Endothelial cell (in vitro differentiated cells): ENCODE measurements at regions not wholly inside any gene's neighbourhood (a gene's known extent, or its start where the extent isn't known, plus 50 kb on each side); places are given as distances from the start of the nearest gene placed in this dataset.

Source experiments
- DNase-seq: peaks from one replicate; pipeline ENCODE4 v3.0.0; 2021; ENCODE audit warnings: low spot score
- H3K27ac Mint-ChIP-seq: one replicate; pipeline ENCODE4 v1.8.0; 2021; ENCODE audit warnings: mixed read lengths, inconsistent platforms; ENCODE audit not compliant: unreplicated experiment
- H3K27me3 Mint-ChIP-seq: one replicate; pipeline ENCODE4 v1.8.0; 2021; ENCODE audit warnings: mild to moderate bottlenecking, moderate library complexity, mixed read lengths, inconsistent platforms; ENCODE audit not compliant: unreplicated experiment
- H3K36me3 Mint-ChIP-seq: one replicate; pipeline ENCODE4 v1.8.0; 2021; ENCODE audit warnings: mild to moderate bottlenecking, low read depth, mixed read lengths, inconsistent platforms; ENCODE audit not compliant: unreplicated experiment
- H3K4me1 Mint-ChIP-seq: one replicate; pipeline ENCODE4 v1.8.0; 2021; ENCODE audit warnings: mild to moderate bottlenecking, mixed read lengths, inconsistent platforms; ENCODE audit not compliant: unreplicated experiment
- H3K4me3 Mint-ChIP-seq: one replicate; pipeline ENCODE4 v1.8.0; 2021; ENCODE audit warnings: mild to moderate bottlenecking, mixed read lengths, inconsistent platforms; ENCODE audit not compliant: unreplicated experiment
- H3K9me3 Mint-ChIP-seq: one replicate; pipeline ENCODE4 v1.8.0; 2021; ENCODE audit warnings: mixed read lengths, inconsistent platforms; ENCODE audit not compliant: unreplicated experiment
- TF ChIP-seq, protein P1 (sequence below): fragments of 200-600 bp; sonication (generic); IDR thresholded peaks from one replicate; pipeline ENCODE4 v1.5.0; 2021; ENCODE audit warnings: antibody characterized with exemption; ENCODE audit not compliant: unreplicated experiment

DNA sequence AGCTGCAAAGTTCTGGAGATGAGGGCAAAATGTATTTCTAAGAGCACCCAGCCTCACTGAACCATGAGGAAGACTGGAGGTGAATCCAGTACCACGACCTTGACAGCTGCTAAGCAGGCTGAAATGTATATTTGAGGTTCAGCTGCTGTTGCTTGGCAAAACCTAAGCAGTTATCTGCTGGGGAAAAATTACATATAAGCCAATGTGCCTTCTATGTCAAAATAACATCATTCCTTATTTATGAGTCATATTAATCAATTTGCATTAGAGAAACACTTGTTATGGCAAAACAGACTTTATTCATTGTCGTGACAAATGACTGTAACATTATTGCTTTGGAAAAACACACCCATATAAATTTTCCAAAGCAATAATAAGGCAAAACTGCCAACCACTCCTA is 560.5 kb upstream of the NR5A2 start:
- H3K4me3 Mint-ChIP-seq: no peak overlapping the region
- H3K27me3 Mint-ChIP-seq: no peaks in the 10 kb centered on the region
- TF ChIP-seq, protein P1, sequence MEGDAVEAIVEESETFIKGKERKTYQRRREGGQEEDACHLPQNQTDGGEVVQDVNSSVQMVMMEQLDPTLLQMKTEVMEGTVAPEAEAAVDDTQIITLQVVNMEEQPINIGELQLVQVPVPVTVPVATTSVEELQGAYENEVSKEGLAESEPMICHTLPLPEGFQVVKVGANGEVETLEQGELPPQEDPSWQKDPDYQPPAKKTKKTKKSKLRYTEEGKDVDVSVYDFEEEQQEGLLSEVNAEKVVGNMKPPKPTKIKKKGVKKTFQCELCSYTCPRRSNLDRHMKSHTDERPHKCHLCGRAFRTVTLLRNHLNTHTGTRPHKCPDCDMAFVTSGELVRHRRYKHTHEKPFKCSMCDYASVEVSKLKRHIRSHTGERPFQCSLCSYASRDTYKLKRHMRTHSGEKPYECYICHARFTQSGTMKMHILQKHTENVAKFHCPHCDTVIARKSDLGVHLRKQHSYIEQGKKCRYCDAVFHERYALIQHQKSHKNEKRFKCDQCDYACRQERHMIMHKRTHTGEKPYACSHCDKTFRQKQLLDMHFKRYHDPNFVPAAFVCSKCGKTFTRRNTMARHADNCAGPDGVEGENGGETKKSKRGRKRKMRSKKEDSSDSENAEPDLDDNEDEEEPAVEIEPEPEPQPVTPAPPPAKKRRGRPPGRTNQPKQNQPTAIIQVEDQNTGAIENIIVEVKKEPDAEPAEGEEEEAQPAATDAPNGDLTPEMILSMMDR: no peak
- H3K4me1 Mint-ChIP-seq: no peaks in the 10 kb centered on the region
- no peaks in the 10 kb centered on the region for H3K9me3 Mint-ChIP-seq
- H3K27ac Mint-ChIP-seq: no peak overlapping the region
- DNase-seq: no peak
- H3K36me3 Mint-ChIP-seq: no peaks in the 10 kb centered on the region

DNA sequence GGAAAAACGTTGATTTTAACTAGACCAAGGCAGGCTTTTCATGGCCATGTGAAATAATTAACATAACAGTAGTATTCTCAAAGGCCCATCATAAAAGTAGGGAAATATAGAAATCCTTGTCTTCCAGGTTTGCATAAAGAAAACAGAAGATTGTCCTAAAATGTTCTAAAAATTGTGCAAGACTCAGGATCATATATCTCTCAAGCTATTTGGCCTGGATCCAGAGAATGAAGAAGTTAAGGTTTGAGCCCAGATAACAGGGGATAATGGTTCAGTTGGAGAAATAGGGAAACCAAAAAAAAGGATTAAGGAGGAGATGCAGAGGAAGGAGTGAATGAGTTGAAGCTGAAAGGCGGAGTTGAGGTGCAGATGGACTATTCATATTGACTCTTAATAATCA is 555.5 kb upstream of the NR5A2 start:
- no peak for DNase-seq
- H3K27me3 Mint-ChIP-seq: no peaks in the 10 kb centered on the region
- no peaks in the 10 kb centered on the region for H3K9me3 Mint-ChIP-seq
- TF ChIP-seq, protein P1: no peak
- no peaks in the 10 kb centered on the region for H3K4me1 Mint-ChIP-seq
- H3K27ac Mint-ChIP-seq: no peak overlapping the region
- H3K36me3 Mint-ChIP-seq: no peaks in the 10 kb centered on the region
- no peak overlapping the region for H3K4me3 Mint-ChIP-seq

DNA sequence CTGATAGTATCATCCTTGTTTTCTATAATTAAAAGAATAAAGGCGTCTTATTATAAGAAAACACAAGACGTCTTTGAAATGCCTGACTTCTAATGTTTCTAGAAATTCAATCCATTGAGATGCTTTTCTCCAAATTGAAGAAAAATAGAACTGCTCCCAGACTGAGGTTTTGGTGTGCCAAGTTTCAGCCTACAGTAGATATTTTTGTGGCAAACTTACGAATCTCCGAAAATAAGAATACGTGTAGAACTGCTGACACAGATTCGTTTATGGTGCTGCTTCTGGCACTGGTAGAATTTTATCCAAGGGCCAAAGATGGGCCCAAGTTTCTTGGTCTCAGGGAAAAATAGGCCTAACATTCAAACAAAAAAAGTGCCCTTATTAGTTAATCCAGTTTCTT is 554.5 kb upstream of the NR5A2 start:
- TF ChIP-seq, protein P1: no peak
- DNase-seq: no peak
- no peaks in the 10 kb centered on the region for H3K36me3 Mint-ChIP-seq
- no peak overlapping the region for H3K4me3 Mint-ChIP-seq
- no peaks in the 10 kb centered on the region for H3K27me3 Mint-ChIP-seq
- H3K4me1 Mint-ChIP-seq: no peaks in the 10 kb centered on the region
- H3K9me3 Mint-ChIP-seq: no peaks in the 10 kb centered on the region
- no peak overlapping the region for H3K27ac Mint-ChIP-seq

DNA sequence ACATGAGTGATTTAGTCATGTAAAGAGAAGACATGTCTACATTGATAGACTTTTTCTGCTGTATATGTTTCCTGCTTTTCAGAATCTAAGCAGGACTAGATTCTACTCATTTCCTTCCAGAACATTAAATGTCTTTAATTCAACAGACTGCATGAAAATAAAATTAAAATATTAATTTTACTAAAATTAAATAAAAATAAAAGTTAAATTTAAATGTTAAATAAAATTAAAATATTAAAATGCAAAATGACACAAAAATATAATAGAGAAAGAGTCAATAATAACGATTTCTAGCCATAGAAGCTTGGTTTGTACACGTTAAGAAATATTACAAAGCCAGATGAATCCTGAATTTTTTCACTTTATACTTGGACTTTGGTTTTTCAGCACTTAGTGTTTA is 552.8 kb upstream of the NR5A2 start:
- Mint-ChIP-seq H3K36me3 (no peaks in the 10 kb centered on the region), H3K4me1 (no peaks in the 10 kb centered on the region), H3K27me3 (no peaks in the 10 kb centered on the region), H3K9me3 (no peaks in the 10 kb centered on the region), H3K27ac (no peak overlapping the region), H3K4me3 (no peak overlapping the region)
- TF ChIP-seq, protein P1: no peak
- DNase-seq: no peak

DNA sequence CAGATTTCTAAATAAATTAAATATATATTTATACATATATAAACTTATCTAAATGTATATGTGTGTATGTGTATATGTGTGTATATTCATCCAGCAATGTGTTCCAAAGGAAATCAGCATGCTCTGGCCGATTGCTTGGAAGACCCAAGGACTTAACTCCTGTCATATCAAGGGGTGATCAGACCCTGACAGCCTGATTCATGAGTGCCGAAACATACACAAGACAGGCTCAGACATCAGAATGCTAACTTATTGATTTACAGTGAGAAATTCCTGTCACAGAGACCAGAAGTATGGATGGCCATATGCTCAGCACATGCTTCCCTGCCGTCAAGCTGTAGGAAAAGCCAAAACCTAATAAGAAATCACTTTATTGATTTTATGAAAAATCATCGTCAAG is 545.1 kb upstream of the NR5A2 start:
- H3K36me3 Mint-ChIP-seq: no peaks in the 10 kb centered on the region
- H3K4me3 Mint-ChIP-seq: no peak overlapping the region
- H3K27ac Mint-ChIP-seq: no peak overlapping the region
- no peak for DNase-seq
- H3K9me3 Mint-ChIP-seq: no peaks in the 10 kb centered on the region
- no peaks in the 10 kb centered on the region for H3K27me3 Mint-ChIP-seq
- H3K4me1 Mint-ChIP-seq: no peaks in the 10 kb centered on the region
- TF ChIP-seq, protein P1: no peak
